ENCODE measurements at regions not wholly inside any gene's neighbourhood (a gene's known extent, or its start where the extent isn't known, plus 50 kb on each side); places are given as distances from the start of the nearest gene placed in this dataset.

GRCh38 chrX:88526385-88526784 is 220.6 kb upstream of the CPXCR1 start:
- no peak overlapping the region for H3K4me3 ChIP-seq (ENCODE audit: low read depth, low read length)
- no peak for TF ChIP-seq POLR2A (IDR thresholded peaks at IDR 0.05; ENCODE audit: extremely low read depth, insufficient read length)
- DNase-seq (ENCODE audit: low read depth) = no peak

GRCh38 chrX:88558421-88558820 is 188.6 kb upstream of the CPXCR1 start:
- DNase-seq (ENCODE audit: low read depth) = no peak
- no peak overlapping the region for H3K4me3 ChIP-seq (ENCODE audit: low read depth, low read length)
- TF ChIP-seq MYC (IDR thresholded peaks at IDR 0.05; ENCODE audit: low read depth, low read length) (no peak), CTCF (IDR thresholded peaks at IDR 0.05; ENCODE audit: low read depth, low read length) (no peak), POLR2A (IDR thresholded peaks at IDR 0.05; ENCODE audit: extremely low read depth, insufficient read length) (no peak), MAX (IDR thresholded peaks at IDR 0.05; ENCODE audit: low read depth, low read length) (no peak)

- H3K4me3 ChIP-seq (ENCODE audit: low read depth, low read length) = no peak overlapping the region
- no peak for DNase-seq (ENCODE audit: low read depth)
These were observed 186.2 kb upstream of the CPXCR1 start for GRCh38 chrX:88560673-88561330.

GRCh38 chrX:88584283-88584682 is 162.7 kb upstream of the CPXCR1 start:
- DNase-seq (ENCODE audit: low read depth) = no peak
- TF ChIP-seq POLR2A (IDR thresholded peaks at IDR 0.05; ENCODE audit: extremely low read depth, insufficient read length) = no peak
- TF ChIP-seq CTCF (IDR thresholded peaks at IDR 0.05; ENCODE audit: low read depth, low read length) = no peak
- TF ChIP-seq MYC (IDR thresholded peaks at IDR 0.05; ENCODE audit: low read depth, low read length) = no peak
- TF ChIP-seq MAX (IDR thresholded peaks at IDR 0.05; ENCODE audit: low read depth, low read length) = no peak
- H3K4me3 ChIP-seq (ENCODE audit: low read depth, low read length) = no peak overlapping the region

More at GRCh38 chrX:88560673-88561330, 186.2 kb upstream of the CPXCR1 start:
- no peak for TF ChIP-seq MYC (IDR thresholded peaks at IDR 0.05; ENCODE audit: low read depth, low read length)
- TF ChIP-seq MAX (IDR thresholded peaks at IDR 0.05; ENCODE audit: low read depth, low read length) = no peak
- no peak for TF ChIP-seq CTCF (IDR thresholded peaks at IDR 0.05; ENCODE audit: low read depth, low read length)
- no peak for TF ChIP-seq POLR2A (IDR thresholded peaks at IDR 0.05; ENCODE audit: extremely low read depth, insufficient read length)

- no peak for DNase-seq (ENCODE audit: low read depth)
These were observed 160.7 kb upstream of the CPXCR1 start for GRCh38 chrX:88586317-88586716.

More at GRCh38 chrX:88586317-88586716, 160.7 kb upstream of the CPXCR1 start:
- TF ChIP-seq MYC (IDR thresholded peaks at IDR 0.05; ENCODE audit: low read depth, low read length) = no peak
- TF ChIP-seq POLR2A (IDR thresholded peaks at IDR 0.05; ENCODE audit: extremely low read depth, insufficient read length) = no peak
- TF ChIP-seq MAX (IDR thresholded peaks at IDR 0.05; ENCODE audit: low read depth, low read length) = no peak
- TF ChIP-seq CTCF (IDR thresholded peaks at IDR 0.05; ENCODE audit: low read depth, low read length) = no peak
- no peak overlapping the region for H3K4me3 ChIP-seq (ENCODE audit: low read depth, low read length)
